Anterior cingulate cortex (tissue), 58 donors: ENCODE measurements at regions not wholly inside any gene's neighbourhood (a gene's known extent, or its start where the extent isn't known, plus 50 kb on each side); places are given as distances from the start of the nearest gene placed in this dataset.

Experiments used
- DNase-seq, 58 donors: peaks; one replicate each; lab custom pipeline; 2025; lab: John Stamatoyannopoulos, UW

- no peak for DNase-seq
Observed at GRCh38 chr12:92007787-92008186, 137.9 kb downstream of the BTG1 start.

DNA sequence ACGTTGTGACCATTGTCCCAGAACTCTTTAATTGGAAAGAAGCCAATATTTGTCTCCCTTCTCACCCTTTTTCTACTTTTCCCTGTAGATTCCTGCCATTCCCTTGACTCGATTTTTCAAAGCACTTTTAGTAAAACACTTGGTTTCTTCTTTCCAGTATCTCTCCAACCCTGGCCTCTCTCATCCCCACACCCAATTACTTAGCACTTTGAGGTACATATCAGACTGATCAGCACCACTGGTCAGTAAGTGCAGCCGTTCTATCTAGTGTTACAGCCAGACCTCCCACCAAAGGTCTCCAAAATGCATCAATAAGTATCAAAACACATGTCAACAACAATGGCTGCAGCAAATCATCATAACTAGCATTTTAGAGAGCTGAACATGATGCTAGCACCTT is 141.9 kb downstream of the BTG1 start:
- no peak for DNase-seq

- no peak for DNase-seq
Observed at GRCh38 chr12:92002673-92003382, 142.8 kb downstream of the BTG1 start.

DNA sequence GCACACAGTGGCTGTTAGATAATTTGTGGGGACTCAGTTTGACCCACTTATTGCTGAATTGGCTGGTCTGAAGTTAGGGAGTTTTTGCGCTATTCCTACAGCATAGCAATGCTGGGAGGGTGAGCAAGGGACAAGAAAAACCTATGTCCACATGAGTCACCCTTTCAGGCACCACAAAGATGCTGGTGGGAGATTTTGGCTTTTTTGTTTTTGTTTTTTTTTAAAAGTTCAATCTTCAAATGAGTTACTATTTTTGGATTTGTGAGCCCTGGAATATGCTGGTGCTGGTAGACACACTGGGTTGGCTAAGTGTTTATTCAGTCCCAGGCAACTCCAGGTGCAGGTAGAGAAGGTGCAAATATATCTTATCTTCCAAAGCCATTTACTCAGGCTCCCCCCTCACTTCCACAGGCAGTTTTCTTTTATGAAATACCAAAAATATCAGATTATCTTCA is 143.4 kb downstream of the BTG1 start:
- DNase-seq: no peak

DNA sequence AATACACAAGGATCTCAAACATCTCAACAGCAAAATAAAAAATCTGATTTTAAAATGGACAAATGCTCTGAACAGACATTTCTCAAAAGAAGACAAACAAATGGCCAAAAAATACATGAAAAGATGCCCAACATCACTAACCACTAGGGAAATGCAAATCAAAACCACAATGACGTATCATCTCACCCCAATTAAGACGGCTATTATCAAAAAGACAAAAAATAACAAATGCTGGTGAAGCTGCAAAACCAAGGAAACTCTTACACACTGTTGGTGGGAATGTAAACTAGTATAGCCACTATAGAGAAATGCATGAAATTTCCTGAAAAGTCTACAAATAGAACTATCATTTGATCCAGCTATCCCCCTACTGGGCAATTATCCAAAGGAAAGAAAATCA is 145.0 kb downstream of the BTG1 start:
- no peak for DNase-seq

DNA sequence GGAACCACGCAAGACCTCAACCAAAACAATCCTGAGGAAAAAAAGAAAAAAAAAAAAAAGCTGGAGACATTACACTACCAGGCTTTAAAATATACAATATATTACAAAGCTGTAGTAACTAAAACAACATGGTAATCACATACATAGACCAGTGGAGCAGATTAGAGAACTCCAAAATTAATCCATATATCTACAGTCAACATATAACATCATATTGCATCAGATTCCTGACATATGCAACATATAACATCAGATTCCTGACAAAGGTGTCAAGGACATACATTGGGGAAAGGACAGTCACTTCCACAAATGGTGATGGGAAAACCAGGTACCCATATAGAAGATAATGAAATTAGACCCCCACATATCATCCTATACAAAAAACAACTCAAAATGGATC is 145.8 kb downstream of the BTG1 start:
- DNase-seq: no peak

GRCh38 chr12:91998316-91998715 is 147.3 kb downstream of the BTG1 start:
- no peak for DNase-seq

DNA sequence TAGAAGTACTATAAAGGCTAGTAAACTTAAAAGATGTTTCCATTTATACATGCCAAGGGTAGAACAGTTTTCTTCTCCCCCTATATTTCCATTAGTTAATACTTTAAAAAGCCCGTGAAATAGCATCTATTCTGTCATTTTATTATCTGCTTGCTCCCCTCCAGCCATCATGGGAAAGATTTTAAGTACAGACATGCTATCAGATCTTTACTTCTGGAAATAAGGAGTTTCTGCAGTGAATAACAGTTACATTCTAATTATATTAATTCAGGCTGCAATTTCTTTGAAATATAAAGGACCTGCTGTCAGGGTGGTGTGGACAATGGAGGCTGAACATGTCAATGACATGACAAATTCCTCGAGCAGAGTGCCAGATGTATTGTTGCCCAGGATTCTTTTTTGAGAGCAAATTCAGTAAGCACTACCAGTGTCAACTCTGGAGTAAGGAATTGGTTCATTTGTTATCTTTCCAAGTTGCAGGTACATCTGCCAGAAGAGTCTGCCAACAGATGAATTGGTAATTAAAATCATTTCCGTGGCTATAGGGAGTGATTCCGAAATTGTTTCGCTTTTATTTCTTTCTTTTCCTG is 151.3 kb downstream of the BTG1 start:
- DNase-seq: no peak

GRCh38 chr12:91993287-91994017 is 152.2 kb downstream of the BTG1 start:
- no peak for DNase-seq

DNA sequence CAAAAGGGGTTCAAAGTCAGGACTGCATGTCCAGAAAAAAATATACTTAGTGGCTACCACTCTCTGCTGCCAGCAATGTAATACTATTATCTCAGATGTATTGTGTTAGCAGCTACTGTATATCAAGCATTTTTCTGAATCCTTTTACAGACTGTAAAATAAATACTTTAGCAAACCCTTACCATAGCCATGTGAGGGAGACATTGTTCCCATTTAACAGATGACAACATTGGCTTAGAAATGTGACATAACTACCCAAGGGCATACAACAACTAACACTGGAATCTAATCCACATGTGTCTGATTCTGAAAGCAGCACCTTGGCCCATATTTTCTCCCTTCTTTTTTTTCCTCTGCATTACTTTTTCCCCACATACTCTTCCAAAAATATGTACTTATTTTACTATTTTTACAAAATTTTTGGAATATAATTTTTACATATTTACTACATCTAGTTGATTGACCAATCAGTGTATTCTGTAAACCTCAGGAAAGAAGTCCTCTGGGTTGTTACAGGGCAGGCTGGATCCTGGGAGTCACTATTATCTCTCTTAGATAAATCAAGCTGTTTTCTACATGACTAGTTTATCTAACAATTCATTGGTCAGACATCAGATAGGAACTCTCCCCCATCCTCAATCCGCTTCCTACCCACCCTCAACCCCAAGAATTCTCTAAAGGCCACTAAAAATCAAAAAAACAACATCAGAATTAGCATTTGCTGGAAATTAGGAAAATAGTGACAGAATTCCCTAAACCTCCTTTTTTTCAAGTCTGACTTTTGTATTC is 154.1 kb downstream of the BTG1 start:
- DNase-seq: no peak

DNA sequence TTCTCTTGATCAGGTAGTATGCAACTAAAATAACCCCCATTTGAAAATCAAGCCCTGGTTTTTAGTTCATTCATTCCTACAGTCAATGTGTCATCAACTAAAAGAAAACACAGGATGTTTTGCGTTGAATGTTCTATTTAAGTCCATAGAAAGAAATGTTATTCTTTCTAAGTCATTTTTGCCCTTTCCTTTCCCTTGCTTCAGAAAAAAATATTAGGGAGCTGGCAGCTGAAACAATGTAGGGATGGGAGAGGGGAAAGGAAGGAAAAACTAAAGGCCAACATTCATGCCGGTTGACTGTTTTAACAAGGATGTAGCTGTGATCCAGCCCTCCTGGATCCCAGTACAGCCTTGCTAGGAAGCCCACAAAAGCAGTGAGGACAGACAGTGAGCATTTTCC is 155.1 kb downstream of the BTG1 start:
- no peak for DNase-seq

DNA sequence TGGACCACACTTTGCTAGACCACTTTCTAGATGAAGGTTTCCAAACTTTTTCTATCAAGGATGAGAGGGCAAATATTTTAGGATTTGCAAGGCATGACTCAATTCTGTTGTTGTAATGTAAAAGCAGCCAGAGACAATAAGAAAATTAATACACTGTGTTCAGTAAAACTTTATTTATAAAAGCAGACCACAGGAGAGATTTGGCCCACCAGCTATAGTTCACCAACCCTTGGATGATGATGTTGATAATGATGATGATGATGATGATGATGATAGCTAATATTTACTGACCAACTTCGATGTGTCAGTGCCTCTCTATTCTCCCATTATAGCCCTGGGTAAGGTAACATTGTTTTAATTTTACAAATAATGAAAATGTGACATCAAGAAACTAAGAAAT is 156.5 kb downstream of the BTG1 start:
- DNase-seq: no peak

GRCh38 chr12:91988086-91988923 is 157.3 kb downstream of the BTG1 start:
- DNase-seq: no peak

DNA sequence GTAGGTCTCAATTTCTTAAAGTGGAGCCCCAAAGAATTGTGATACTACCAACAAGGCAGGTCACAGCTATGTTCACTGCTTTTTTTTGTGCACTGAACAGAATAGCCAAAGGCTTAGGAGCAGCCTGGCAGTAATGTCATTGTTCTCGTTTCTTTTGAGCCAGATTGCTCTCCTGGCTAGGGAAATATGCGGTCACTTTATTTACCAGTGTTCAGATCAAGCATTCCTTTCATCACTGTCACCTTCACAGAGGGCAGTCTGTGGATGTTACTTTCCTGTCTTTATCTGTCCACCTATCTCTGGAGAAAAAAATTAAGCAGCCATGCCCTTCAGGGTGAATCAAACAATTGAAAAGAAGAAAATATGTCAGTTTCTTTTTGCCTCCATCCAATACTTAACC is 159.6 kb downstream of the BTG1 start:
- DNase-seq: no peak

DNA sequence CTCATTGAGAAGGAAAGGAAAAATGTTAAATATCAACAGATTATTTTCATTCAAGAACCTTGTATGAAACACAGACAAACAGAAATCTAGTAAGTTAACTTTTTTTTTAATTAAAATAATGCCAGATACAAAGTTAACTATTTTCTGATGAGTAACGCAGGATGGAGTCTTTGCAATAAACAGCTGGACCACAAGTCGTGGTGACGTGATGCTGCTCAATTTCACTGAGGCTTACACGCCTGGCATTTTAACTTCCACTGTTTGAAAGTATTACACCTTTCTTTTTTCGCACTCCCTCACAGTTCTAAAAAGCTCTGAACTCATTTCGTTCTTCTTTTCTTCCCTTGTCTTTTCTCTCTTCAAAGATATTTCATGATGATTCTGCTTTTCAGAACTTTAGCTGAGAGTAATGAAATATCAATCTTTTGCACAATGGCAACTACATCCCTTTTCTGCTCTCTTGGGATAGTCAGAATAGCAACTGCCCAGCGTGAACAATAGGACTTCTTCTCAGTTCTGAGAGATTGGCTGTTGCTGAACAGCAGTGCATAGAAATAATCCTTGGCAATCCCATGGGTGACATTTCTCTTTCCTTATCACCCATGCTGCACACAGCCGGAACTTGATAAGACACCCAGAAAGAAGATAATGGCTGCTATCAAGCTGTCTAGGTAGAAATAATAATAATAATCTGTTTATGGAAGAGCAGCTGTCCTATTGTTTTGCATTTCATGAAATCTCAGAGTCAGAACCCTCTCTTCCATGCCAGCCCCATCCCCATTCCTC is 160.5 kb downstream of the BTG1 start:
- peak in 1 of 58 donors; percentile 2 for DNase-seq

DNA sequence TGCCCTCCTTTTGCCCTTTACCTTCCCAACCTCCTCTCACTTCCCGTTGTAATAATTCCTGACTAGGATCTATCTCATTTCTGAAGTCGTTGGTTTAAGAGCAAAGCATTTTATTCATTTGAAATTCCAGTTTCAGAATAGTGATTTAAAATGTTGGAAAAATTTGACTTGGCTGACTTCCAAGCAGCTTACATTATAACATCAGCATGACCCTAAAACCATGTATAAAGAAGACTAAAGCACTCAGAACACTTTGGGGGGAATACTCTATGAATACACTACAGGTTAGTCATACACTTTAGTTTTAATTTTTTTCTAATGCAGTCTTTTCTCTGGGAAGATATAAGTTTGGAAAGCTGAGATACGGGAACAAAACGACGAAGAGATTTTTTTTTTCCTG is 161.1 kb downstream of the BTG1 start:
- no peak for DNase-seq

DNA sequence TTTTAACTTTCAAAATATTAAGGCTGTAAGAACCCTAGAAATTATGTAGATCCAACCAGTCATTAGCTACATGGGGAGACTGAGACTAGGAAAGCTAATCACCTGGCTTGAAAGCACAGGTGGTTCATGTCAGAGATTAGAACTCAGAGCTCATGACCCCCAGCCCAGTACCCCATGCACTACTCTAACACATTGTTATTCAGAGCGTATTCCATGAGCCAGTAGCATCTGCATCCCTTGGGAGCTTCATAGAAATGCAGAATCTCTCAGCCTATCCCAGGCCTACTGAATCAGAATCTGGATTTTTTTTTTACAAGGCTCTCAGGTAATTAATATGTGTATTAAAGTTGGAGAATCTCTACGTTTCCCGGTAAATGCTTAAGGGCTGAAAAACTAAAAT is 161.7 kb downstream of the BTG1 start:
- no peak for DNase-seq

DNA sequence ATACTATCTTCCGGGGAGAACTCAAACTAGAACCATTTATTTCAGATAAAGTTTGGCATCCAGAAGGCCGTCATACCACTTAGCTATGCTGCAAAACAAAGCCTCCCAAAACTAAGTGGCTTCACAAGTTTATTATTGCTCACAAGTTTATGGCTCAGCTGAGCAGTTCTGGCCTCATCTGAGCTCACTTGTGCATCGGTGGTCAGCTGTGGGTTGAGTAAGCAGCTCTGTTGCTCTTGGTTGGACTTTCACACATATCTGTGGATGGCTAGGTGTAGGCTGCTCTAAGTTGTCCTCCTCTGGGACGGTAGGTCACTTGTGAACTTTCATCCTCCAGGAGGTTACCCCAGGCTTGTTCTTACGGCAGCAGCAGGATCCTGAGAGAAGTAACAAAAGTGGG is 162.7 kb downstream of the BTG1 start:
- no peak for DNase-seq

GRCh38 chr12:91980389-91980821 is 165.2 kb downstream of the BTG1 start:
- no peak for DNase-seq
